SK-N-SH treated with all-trans-retinoic acid at 6 μM for 48 hours (cell line): ENCODE measurements at regions not wholly inside any gene's neighbourhood (a gene's known extent, or its start where the extent isn't known, plus 50 kb on each side); places are given as distances from the start of the nearest gene placed in this dataset.

Experiments used
- CREB5 ChIP-seq: fragments of 250-450 bp; sonication (Bioruptor Pico); IDR thresholded peaks from 2 replicates; pipeline ENCODE4 v1.5.1; 2020; ENCODE audit warnings: low read depth, mild to moderate bottlenecking, moderate library complexity
- ESRRG ChIP-seq: fragments of 250-450 bp; sonication (Bioruptor Pico); IDR thresholded peaks from 2 replicates; pipeline ENCODE4 v1.6.1; 2021; ENCODE audit warnings: mild to moderate bottlenecking
- GLIS3 ChIP-seq: fragments of 250-450 bp; sonication (Bioruptor Pico); IDR thresholded peaks from 2 replicates; pipeline ENCODE4 v1.5.0; 2020; ENCODE audit warnings: mild to moderate bottlenecking, moderate library complexity
- ZC3H10 ChIP-seq: fragments of 250-450 bp; sonication (Bioruptor Pico); IDR thresholded peaks from 2 replicates; pipeline ENCODE4 v1.5.1; 2021; ENCODE audit warnings: mild to moderate bottlenecking, moderate library complexity
- ZNF8 ChIP-seq: fragments of 450-650 bp; formaldehyde crosslinking; IDR thresholded peaks from 2 replicates; pipeline ENCODE4 v1.5.0; 2020; ENCODE audit warnings: mild to moderate bottlenecking, moderate library complexity

- TF ChIP-seq GLIS3 (CRISPR knock-in tag) (no peak), ZC3H10 (CRISPR knock-in tag) (no peak), CREB5 (CRISPR knock-in tag) (no peak), ZNF8 (no peak), ESRRG (no peak)
Measured at GRCh38 chr7:63009771-63010170, 988.9 kb upstream of the ZNF722 start.
